ENCODE measurements at regions not wholly inside any gene's neighbourhood (a gene's known extent, or its start where the extent isn't known, plus 50 kb on each side); places are given as distances from the start of the nearest gene placed in this dataset.

DNA sequence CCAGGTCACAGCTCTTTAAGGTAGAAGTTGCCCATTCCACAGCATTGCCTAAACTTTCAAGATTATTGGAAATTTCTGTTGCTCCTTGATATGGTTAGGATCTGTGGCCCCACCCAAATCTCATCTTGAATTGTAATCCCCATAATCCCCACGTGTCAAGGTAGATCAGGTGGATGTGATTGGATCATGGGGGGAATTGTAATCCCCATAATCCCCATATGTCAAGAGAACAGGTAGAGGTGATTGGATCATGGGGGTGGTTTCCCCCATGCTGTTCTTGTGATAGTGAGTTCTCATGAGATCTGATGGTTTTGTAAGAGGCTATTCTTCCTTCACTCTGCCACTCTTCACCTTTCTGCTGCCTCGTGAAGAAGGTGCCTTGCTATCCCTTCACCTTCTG, 327.4 kb upstream of the MAP3K7 start:
- 22% methylated on average over 2 of the region's 2 CpGs for WGBS (ENCODE audit: insufficient coverage, low coverage, low lambda C conversion rate, missing lambda C conversion rate)
- Histone ChIP-seq H3K4me3 (no peak overlapping the region), H3K4me1 (no peaks in the 10 kb centered on the region), H3K36me3 (no peaks in the 10 kb centered on the region), H3K9me3 (no peaks in the 10 kb centered on the region), H3K27ac (no peak overlapping the region), H3K27me3 (no peaks in the 10 kb centered on the region)
- DNase-seq, result no peak
- no peak for TF ChIP-seq POLR2A (IDR thresholded peaks at IDR 0.05)
- TF ChIP-seq, protein P1, sequence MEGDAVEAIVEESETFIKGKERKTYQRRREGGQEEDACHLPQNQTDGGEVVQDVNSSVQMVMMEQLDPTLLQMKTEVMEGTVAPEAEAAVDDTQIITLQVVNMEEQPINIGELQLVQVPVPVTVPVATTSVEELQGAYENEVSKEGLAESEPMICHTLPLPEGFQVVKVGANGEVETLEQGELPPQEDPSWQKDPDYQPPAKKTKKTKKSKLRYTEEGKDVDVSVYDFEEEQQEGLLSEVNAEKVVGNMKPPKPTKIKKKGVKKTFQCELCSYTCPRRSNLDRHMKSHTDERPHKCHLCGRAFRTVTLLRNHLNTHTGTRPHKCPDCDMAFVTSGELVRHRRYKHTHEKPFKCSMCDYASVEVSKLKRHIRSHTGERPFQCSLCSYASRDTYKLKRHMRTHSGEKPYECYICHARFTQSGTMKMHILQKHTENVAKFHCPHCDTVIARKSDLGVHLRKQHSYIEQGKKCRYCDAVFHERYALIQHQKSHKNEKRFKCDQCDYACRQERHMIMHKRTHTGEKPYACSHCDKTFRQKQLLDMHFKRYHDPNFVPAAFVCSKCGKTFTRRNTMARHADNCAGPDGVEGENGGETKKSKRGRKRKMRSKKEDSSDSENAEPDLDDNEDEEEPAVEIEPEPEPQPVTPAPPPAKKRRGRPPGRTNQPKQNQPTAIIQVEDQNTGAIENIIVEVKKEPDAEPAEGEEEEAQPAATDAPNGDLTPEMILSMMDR (IDR thresholded peaks at IDR 0.05), result no peak
- no peak for ATAC-seq
- intact Hi-C loops (cut with DNase I), result no loop called here

DNA sequence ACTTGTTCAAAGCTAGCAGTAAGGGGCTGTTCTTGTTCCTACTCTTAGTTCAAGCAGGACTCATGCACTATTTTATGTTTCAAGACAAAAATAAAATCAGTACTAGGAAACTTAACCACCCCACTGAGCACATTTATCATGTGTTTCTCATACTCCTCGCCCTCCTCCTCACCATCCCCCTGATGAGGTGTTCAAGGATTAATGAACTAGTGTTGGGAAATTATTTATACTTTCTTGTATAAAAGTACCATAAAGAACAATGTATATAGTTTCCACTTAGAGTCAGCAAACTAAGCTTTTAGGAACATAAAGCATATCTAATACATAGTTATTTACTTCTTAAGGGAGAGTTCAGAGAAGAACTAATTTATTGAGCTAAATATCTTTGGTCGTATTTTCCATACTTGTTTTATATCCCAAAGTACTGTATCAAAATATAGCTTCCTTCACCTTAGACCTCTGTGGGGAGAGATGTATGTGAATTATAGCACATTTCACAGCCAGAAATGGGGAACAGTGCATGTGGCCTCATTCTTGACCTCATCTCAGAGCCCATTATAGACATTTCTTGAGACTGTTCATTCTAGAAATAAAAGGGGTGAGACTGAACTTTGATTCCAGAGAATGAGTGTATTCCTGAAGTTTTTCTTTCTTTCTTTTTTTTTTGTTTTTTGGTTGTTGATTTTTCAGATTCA, 326.5 kb upstream of the MAP3K7 start:
- DNase-seq (no peak), ATAC-seq (no peak)
- TF ChIP-seq, protein P1 (IDR thresholded peaks at IDR 0.05), result no peak
- no peak for TF ChIP-seq POLR2A (IDR thresholded peaks at IDR 0.05)
- 30% methylated on average over 2 of the region's 2 CpGs for WGBS (ENCODE audit: insufficient coverage, low coverage, low lambda C conversion rate, missing lambda C conversion rate)
- no peaks in the 10 kb centered on the region for H3K36me3 ChIP-seq
- intact Hi-C loops (cut with DNase I), result no loop called here
- no peaks in the 10 kb centered on the region for H3K4me1 ChIP-seq
- no peaks in the 10 kb centered on the region for H3K9me3 ChIP-seq
- H3K27me3 ChIP-seq, result no peaks in the 10 kb centered on the region
- no peak overlapping the region for H3K27ac ChIP-seq
- H3K4me3 ChIP-seq, result no peak overlapping the region

DNA sequence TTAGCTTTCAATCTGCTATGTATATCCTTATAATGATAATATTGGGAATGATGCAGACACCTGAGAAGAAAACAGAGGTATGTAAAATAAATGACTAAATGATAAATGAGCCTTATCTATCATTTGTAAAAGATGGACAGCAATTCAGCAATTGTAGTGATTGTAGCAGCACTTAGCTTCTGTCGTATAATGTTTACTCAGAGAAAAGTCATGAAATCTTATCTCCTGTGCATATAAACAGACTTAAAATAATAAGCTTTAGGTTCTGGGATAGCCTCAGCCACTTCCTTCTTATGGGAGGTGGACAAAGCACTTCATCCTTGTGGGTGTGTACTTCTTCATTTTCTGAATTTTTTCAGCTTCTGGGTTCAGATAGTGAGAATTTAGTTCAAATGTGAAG, 324.8 kb upstream of the MAP3K7 start:
- TF ChIP-seq, protein P1 (IDR thresholded peaks at IDR 0.05), result no peak
- TF ChIP-seq POLR2A (IDR thresholded peaks at IDR 0.05), result no peak
- ATAC-seq (no peak), DNase-seq (no peak)
- Histone ChIP-seq H3K27ac (no peak overlapping the region), H3K36me3 (no peaks in the 10 kb centered on the region), H3K4me1 (no peaks in the 10 kb centered on the region), H3K4me3 (no peak overlapping the region), H3K27me3 (no peaks in the 10 kb centered on the region), H3K9me3 (no peaks in the 10 kb centered on the region)
- WGBS (ENCODE audit: insufficient coverage, low coverage, low lambda C conversion rate, missing lambda C conversion rate), result 19% methylated on average over 1 of the region's 1 CpG
- intact Hi-C loops (cut with DNase I), result no loop called here

GRCh38 chr6:90910893-90911292, 324.0 kb upstream of the MAP3K7 start:
- 96% methylated on average over 6 of the region's 6 CpGs for WGBS (ENCODE audit: insufficient coverage, low coverage, low lambda C conversion rate, missing lambda C conversion rate)
- H3K9me3 ChIP-seq, result no peaks in the 10 kb centered on the region
- H3K27ac ChIP-seq, result no peak overlapping the region
- H3K4me3 ChIP-seq, result no peak overlapping the region
- intact Hi-C loops (cut with DNase I), result no loop called here
- TF ChIP-seq POLR2A (IDR thresholded peaks at IDR 0.05), result no peak
- TF ChIP-seq, protein P1 (IDR thresholded peaks at IDR 0.05), result no peak
- H3K27me3 ChIP-seq, result no peaks in the 10 kb centered on the region
- no peak for ATAC-seq
- no peaks in the 10 kb centered on the region for H3K36me3 ChIP-seq
- DNase-seq, result no peak
- no peaks in the 10 kb centered on the region for H3K4me1 ChIP-seq
